GF-D8 (cell line): ENCODE measurements at regions not wholly inside any gene's neighbourhood (a gene's known extent, or its start where the extent isn't known, plus 50 kb on each side); places are given as distances from the start of the nearest gene placed in this dataset.
A peak's percentile ranks its signal among the peaks of the same experiment; 100 is the strongest.
"Not testable (repeated sequence)": the region's sequence is repeated elsewhere in the genome, so short reads cannot be mapped to it uniquely, and the experiment has no call there.

Experiments used
- DNase-seq: peaks from one replicate; lab custom pipeline; 2025; lab: John Stamatoyannopoulos, UW

DNA sequence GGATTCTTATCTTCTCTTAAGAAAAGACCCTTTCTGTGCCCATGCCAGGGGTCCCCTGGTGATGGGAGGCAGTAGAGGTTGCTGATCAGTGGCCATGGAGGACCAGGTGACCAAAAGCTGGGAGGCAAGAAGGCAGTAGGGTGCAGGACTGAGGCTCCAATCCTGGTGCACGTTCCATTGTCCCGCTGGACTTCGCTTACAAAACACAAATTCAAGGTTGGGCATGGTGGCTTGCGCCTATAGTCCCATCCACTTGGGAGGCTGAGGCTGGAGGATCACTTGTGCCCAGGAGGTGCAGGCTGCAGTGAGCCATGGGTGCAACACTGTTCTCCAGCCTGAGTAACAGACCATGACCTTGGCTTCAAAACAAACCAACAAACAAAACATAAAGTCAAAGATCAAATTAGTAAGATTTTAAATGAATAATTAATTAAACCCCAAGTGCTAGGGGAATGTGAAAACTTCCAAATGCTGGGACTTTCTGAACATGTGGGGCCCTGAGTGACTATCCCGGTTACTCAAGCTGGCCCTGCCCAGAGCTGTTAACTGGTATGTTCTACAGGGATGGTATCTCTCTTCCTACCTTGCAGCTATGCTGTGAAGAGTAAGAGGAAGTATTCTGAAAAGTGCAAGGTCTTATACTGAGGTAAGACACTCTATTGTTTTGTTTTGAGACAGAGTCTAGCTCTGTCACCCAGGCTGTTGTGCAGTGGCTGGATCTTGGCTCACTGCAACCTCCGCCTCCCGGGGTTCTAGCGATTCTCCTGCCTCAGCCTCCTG, 97.6 kb downstream of the LYZL2 start:
- DNase-seq = peak; percentile 30

DNA sequence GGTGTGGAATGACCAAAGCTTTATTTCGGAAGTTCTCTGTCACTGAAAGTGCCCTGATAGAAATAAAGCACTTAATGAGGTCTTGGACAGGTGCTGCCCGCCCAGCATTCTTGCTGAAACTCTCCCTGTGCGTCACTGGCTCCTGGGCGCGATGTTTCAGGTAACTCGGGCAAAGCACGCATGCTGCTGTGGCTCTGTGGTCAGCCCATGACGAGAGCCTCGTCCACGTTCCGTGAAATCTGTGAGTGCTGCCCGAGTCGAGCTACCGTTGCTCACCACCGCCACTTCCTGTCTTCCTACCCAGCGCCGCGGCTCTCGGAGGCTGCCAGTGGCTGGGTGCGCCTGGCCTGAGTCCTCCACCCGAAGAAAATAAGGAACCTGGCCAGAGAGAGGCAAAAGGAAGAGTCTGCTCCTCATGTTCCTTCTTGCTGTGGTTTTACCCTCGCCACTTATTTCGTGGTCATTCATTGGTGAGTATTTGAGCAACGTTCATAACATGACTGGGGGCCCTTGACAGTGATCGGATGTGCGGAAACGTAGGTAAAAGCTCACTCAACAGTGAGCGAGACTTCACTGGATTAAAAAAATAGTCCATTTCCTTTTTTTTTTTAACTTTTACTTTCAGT, 95.5 kb downstream of the MAP3K8 start:
- DNase-seq = peak; percentile 97

DNA sequence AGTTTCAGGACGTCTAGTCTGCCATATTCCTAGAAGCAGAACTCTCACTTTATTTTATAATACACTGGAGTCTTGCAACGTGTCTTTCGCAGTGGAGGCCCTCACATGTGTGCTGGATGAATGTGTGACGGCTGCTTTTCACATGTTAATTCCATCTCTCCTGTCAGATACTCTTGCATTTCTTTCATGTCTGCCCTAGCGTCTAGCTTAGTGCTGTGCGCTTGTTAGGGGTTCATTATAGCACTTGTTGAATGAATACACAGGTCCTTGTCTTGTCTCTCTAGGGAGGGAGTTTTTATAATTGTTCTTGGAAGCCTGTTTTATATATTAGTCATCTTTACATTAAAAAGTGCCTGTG, 94.4 kb downstream of the MAP3K8 start:
- no peak for DNase-seq

DNA sequence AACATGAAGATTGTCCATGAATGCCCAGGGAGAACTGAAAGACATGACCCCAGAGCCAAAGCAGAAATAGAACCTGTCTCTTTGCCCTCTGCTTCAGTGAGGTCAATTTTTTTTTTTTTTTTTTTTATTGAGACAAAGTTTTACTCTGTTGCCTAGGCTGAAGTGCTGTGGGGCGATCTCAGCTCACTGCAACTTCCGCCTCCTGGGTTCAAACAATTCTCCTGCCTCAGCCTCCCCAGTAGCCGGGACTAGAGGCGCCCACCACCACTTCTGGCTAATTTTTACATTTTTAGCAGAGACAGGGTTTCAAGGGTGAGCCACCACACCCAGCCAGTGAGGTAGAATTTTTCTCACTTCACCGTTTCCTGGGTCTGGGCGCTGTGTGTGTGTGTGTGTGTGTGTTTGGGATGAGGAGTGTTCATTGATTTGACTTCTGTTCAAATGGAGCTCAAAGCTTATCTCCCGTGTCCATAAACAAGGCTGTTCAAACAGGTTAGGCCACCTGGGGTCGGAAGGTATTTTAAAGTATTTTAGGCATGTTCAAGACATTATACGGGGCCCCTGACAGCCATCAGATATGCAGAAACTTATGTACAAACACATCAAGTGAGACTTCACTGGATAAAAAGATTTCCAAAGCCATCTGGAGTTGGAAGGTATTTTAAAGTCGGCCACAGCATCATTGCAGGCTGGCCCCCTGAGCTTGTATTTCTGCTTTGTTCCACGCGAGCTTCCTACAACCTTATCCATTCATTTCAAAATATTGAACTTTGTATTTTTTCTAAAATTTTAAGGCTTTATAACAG, 93.8 kb downstream of the MAP3K8 start:
- DNase-seq = no peak

DNA sequence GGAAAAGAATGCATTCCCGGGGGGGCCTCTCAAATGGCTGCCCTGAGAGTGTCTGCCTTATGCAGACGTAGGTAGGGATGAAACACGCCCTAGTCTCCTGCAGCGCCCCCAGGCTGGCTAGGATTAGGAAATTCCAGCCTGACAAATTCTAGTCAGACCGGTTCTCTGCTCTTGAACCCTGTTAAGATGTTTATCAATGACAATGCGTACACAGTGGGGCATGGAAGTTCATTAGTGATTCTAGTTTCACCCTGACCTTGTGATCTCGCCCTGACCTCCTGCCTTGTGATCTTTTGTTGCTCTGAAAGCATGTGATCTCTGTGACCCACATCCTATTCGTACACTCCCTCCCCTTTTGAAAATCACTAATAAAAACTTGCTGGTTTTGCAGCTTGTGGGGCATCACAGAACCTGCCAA, 88.7 kb downstream of the MAP3K8 start:
- DNase-seq = not testable (repeated sequence)

DNA sequence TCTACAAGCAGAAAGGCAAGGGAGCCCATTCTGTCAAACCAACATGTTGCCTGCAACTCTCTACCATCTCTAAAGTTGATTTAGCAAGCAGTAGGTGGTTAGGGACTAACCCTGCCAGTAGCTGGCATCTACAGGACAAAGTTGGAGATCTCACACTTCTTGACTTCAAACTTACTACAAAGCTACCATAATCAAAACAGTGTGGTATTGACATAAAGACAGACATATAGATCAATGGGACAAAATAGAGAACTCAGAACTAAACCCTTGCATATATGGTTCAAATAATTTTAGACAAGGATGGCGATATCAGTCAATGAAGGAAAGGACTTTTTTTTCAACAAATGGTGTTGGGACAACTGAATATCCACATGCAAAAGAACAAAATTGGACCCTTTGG, 84.9 kb downstream of the MAP3K8 start:
- DNase-seq = no peak
